GM21723 (cell line): ENCODE measurements at regions not wholly inside any gene's neighbourhood (a gene's known extent, or its start where the extent isn't known, plus 50 kb on each side); places are given as distances from the start of the nearest gene placed in this dataset.

Experiments used
- ATAC-seq: cut with Tn5 transposase; IDR thresholded peaks from one replicate; pipeline ENCODE4 v1.9.1; 2021; ENCODE audit warnings: mild to moderate bottlenecking, moderate library complexity; ENCODE audit not compliant: unreplicated experiment

- ATAC-seq = no peak
These were observed 451.3 kb upstream of the AGTR1 start for GRCh38 chr3:148246291-148246923.

GRCh38 chr3:148253713-148254112 lies 444.0 kb upstream of the AGTR1 start:
- ATAC-seq = no peak

DNA sequence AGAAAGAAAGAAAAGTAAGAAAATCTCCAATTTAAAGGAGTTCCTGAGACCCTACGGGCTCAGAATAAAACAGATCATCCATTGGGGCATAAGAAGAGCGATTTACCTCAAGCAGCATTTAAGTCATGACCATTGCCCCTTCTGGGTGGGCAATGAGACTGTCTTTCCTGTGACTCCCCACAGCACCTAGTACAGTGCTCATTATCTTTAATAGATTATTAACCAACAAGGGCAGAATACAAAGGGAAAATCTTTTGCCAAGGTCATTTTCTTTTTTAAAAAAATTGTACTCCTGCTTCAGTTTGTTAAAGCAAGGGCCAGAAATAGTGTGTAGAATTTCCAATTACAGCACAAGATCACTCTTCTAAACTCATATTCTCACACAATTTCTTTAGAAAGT lies 443.3 kb upstream of the AGTR1 start:
- ATAC-seq = no peak

DNA sequence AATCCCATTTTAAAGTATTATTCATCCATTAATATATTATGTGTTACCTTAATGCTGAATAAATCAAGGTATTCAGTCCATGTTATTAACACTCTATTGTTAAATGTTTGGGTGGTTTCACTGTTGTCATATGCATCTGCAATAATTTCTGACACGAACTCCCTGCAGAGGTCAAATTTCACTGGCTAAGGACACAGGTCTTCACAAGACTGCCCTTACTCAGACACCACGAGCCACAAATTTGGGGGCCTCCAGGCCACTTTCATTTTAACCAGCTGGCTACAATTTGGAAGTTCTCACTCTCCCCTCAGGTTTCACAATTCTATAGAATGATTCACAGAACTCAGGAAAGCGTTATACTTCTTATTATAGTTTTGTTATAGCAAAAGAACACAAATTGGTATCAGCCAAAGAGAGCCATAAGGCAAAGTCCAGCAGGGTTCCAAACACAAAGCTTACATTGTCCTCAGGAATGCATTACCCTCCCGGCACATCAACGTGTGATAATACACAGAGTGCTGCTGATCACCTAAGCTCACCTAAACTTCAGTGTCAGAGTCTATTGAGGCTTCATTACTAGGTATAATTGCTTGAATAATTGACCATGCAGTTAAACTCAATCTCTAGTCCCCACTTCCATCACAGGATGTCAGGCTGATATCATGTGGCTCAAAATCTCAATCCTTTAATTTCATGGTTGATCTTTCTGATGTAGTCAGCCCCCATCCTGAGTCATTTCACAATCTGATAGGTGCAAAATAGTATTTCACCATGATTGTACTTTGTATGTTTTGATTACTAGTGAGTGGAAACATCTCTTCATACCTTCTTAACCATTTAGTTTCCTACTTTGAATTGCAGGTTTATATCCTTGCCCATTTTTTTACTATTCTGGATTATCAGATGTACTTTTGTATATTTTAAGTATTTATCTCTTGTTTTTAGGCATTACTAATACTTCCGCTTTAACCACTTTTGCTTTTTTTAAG lies 441.4 kb upstream of the AGTR1 start:
- no peak for ATAC-seq

DNA sequence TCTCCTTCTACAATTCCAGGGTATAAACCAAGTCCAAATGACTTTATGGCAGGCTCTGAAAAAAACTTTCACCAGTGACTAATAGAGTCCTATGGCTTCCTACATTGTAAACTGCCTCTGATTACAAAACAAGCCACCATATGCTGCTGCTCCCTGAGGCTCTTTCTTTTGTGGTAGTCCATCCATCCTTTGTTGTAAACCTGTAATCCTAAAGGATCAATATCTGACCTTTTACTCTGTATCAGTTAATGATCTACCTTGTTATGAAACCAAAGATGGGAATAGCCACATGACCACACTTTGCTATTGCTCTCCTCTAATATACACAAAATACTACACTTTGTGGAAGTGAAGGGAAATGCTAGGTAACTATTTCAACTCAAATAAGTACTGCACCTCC lies 434.7 kb upstream of the AGTR1 start:
- ATAC-seq = no peak

- no peak for ATAC-seq
These were observed 431.9 kb upstream of the AGTR1 start for GRCh38 chr3:148265841-148266240.

GRCh38 chr3:148266341-148266740 lies 431.4 kb upstream of the AGTR1 start:
- no peak for ATAC-seq

GRCh38 chr3:148269816-148270215 lies 427.9 kb upstream of the AGTR1 start:
- ATAC-seq = no peak

DNA sequence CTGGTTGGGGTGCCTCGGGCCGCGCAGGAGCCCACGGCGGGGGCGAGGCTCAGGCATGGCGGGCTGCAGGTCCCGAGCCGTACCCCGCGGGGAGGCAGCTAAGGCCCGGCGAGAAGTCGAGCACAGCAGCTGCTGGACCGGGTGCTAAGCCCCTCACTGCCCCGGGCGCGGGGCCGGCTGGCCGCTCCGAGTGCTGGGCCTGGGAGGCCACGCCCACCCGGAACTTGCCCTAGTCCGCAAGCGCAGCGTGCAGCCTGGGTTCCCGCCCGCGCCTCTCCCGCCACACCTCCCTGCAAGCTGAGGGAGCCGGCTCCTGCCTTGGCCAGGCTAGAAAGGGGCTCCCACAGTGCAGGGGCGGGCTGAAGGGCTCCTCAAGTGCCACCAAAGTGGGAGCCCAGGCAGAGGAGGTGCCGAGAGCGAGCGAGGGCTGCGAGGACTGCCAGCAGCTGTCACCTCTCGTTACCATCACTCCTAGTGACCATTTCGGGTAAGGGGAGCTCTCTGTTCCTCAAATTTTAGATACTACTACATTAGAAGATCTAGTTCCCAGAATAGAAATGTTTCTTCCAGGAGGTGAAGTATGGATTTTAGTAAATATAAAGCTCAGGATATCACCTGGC lies 417.0 kb upstream of the AGTR1 start:
- no peak for ATAC-seq

GRCh38 chr3:148289159-148289558 lies 408.5 kb upstream of the AGTR1 start:
- ATAC-seq = no peak

DNA sequence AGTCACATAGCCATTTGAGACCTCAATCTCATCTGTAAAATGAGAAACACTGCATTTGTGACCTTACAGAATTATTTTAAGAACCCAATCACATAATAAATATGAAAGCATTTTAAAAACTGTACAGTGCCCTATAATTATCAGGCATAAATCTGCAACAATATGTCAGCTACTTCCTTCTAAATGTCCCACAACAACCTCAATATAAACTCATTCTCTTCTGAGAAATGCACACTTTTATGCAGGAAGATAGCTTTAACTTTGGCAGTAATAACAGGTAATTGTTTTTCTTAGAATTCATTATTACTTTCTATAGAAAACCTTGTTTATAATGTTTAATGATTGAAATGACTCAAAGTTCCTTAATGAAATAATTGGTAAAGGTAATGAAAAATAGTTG lies 400.7 kb upstream of the AGTR1 start:
- no peak for ATAC-seq

- no peak for ATAC-seq
These were observed 390.3 kb upstream of the AGTR1 start for GRCh38 chr3:148307443-148307843.

- ATAC-seq = peak; percentile 95
These were observed 388.2 kb upstream of the AGTR1 start for GRCh38 chr3:148309390-148310035.

DNA sequence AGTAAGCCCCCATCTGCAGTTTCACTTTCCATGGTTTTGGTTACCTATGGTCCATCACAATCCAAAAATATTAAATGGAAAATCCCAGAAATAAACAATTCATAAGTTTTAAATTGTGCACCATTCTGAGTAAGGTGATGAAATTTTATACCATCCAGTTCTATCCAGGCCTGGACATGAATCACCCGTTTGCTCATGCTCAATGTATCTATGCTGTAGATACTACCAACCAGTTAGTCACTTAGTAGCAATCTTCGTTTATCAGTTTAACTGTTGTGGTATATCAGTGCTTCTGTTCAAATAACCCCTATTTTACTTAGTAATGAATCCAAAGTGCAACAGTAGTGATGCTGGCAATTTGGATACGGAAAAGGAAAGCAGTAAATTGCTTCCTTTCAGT lies 381.9 kb upstream of the AGTR1 start:
- no peak for ATAC-seq

GRCh38 chr3:148318240-148318639 lies 379.5 kb upstream of the AGTR1 start:
- no peak for ATAC-seq

DNA sequence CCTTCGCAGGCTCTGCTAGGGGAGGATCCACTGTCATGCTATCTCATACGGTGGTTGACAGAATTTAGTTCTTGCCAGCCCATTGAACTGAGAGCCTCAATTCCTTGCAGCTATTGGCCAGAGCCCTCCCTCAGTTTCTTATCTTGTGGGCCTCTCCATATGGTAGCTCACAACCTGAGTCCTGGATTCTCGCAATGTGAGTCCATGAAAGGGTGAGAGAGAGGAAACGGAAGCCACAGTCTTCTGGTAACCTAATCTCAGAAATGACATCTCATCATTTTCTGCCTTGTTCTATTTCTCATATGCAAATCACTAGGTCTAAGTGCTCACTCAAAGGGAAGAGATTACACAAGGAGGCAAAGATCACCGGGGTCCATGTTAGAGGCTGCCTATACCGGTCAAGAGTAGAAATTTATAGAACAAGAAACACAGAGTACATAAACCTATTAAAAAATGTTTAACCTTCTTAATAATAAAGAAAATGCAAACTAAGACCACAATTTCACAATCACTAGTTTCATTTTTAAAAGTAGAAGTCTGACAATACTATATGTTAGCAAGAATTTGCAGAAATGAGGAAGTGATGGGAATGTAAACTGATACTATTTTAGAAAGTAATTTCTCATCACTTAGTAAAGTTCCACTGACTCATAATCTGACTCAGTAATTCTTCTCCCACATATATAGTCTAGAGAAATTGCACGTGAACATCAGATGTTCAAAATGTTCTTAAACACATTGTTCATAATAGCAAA lies 378.4 kb upstream of the AGTR1 start:
- ATAC-seq = peak; percentile 97

- no peak for ATAC-seq
These were observed 377.7 kb upstream of the AGTR1 start for GRCh38 chr3:148319960-148320359.

DNA sequence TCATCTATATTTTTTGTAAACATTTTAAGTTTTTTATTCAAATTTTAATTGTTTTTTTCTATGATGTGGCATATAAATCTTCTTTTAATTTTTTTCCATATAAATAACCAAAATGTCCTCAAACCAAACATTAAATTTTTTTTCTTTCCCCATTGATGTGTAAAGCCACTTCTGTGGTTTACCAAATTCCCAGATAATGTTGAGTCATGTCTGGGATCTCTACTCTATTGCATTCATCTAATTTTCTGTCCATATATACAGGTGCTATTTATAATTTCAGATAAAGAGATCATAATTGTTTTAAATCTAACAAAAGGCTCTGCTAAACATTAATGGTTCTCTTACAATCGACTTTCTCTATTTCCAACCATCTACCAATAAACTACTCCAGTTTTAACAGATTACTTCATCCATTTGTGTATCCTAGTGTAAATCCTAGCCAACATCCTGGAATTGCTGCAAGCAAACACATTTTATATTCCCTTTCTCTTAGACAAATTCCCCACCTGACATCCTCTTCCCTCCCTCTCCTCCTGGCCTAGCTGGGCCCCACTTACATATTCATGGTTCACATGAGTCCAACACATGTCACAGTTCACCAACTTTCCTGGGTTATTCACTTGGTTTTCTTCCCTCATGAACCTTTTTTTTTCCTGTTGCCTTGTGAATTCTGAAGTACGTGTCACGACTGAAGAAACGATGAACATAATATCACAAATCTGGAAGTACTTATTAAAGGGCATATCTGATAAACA lies 368.0 kb upstream of the AGTR1 start:
- no peak for ATAC-seq

- ATAC-seq = no peak
These were observed 367.2 kb upstream of the AGTR1 start for GRCh38 chr3:148330542-148330941.
